ENCODE measurements at regions not wholly inside any gene's neighbourhood (a gene's known extent, or its start where the extent isn't known, plus 50 kb on each side); places are given as distances from the start of the nearest gene placed in this dataset.

DNA sequence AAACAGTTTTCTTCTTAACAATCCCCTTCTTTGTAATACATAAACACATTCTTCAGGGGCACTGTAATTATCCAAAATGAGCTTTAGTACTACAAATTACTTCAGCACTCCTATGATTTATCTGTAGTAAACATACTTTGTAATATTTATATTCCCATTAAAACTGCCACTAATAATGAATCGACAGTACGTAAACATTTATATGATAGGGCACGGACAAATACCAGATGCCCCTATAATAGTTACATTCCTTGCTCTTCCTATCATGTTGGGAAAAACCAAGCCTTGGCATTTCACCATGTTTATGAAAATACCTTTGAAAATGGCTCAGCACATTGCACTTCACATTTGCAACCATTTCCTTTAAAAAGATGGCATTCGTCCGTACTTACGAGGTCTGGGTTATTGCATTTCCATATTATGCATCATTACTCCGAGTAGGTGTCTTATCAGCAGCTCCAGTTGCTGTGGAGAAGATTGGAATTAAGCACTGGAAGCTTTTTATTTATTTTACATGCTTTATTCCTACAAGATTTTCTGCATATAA lies 1043.4 kb downstream of the DIAPH3 start:
- 57% methylated on average over 7 of the region's 7 CpGs for WGBS (ENCODE audit: insufficient coverage, insufficient replicate concordance, low lambda C conversion rate, missing lambda C conversion rate)
- Histone ChIP-seq H2AFZ (ENCODE audit: control insufficient read depth, low read depth, low read length) (no peak overlapping the region), H3K4me1 (ENCODE audit: control insufficient read depth, insufficient read depth, low read length) (no peaks in the 10 kb centered on the region), H3K36me3 (ENCODE audit: control insufficient read depth in 2 of 2, insufficient read depth in 2 of 2, low read length in 1 of 2) (no peaks in the 10 kb centered on the region), H3K9me3 (replicated peaks; ENCODE audit: control insufficient read depth, insufficient read depth, low read length) (no peaks in the 10 kb centered on the region), H3K27ac (ENCODE audit: control insufficient read depth, insufficient read depth) (no peak overlapping the region), H3K27me3 (replicated peaks in 1 of 2; ENCODE audit: control insufficient read depth in 2 of 2, insufficient read depth in 2 of 2, low read length in 1 of 2) (no peaks in the 10 kb centered on the region), H3K4me2 (ENCODE audit: control insufficient read depth, insufficient read depth) (no peak overlapping the region), H3K9ac (ENCODE audit: control insufficient read depth, insufficient read depth, low read length) (no peak overlapping the region), H4K20me1 (ENCODE audit: control insufficient read depth, insufficient read depth) (no peaks in the 10 kb centered on the region), H3K79me2 (ENCODE audit: control insufficient read depth, insufficient read depth, low read length) (no peaks in the 10 kb centered on the region), H3K4me3 (no peak overlapping the region)
- BruUV-seq (replicated peaks): no TSS peak
- intact Hi-C loops (cut with micrococcal nuclease; ENCODE audit: unreplicated experiment) (no loop called here), in situ Hi-C loops (cut with MboI) (no loop called here)
- POLR2A ChIA-PET: no interaction called here
- no peak for FAIRE-seq
- RAD21 ChIA-PET (ENCODE audit: unreplicated experiment): no interaction called here
- no peak for ATAC-seq
- CTCF ChIA-PET: no interaction called here
- TF ChIP-seq CEBPB (IDR thresholded peaks at IDR 0.05; ENCODE audit: borderline replicate concordance in 1 of 2, low read depth in 2 of 2, low read length in 2 of 2): no peak
- DNase-seq (ENCODE audit: low read depth, low spot score): no peak
- SMC1A ChIA-PET (ENCODE audit: uncharacterized antibody, unreplicated experiment): no interaction called here

DNA sequence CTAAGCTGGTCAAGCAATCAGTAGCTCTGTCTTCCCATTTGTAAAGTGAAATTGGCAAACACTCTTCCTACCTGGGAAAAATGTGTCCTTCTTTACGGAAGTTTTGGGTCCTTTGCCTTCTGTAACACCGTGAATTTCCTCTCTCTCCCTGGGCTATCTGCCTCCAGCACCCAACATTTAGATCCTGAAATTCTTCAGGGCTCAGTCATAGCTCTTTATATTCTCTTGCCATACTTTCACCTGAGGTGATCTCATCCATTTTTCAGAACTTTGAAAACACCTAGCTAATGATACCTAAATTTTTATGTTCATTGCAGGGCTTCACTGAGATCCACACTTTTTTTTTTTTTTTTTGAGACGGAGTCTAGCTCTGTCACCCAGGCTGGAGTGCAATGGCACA lies 1042.2 kb downstream of the DIAPH3 start:
- BruUV-seq (replicated peaks): no TSS peak
- ChIA-PET CTCF (interaction anchor here (1.0 to 1.2 kb wide), 2 partner anchors 12 to 56 kb away, joined by 3 read pairs; no protein-coding TSS in a partner anchor), RAD21 (ENCODE audit: unreplicated experiment) (interaction anchor here (0.9 kb wide), 1 partner anchor 64 kb away, joined by 3 read pairs; no protein-coding TSS in a partner anchor), SMC1A (ENCODE audit: uncharacterized antibody, unreplicated experiment) (no interaction called here), POLR2A (no interaction called here)
- 47% methylated on average over 3 of the region's 3 CpGs for WGBS (ENCODE audit: insufficient coverage, insufficient replicate concordance, low lambda C conversion rate, missing lambda C conversion rate)
- Histone ChIP-seq H4K20me1 (ENCODE audit: control insufficient read depth, insufficient read depth) (no peaks in the 10 kb centered on the region), H2AFZ (ENCODE audit: control insufficient read depth, low read depth, low read length) (no peak overlapping the region), H3K9me3 (replicated peaks; ENCODE audit: control insufficient read depth, insufficient read depth, low read length) (no peaks in the 10 kb centered on the region), H3K4me2 (ENCODE audit: control insufficient read depth, insufficient read depth) (no peak overlapping the region), H3K27ac (ENCODE audit: control insufficient read depth, insufficient read depth) (no peak overlapping the region), H3K9ac (ENCODE audit: control insufficient read depth, insufficient read depth, low read length) (no peak overlapping the region), H3K36me3 (ENCODE audit: control insufficient read depth in 2 of 2, insufficient read depth in 2 of 2, low read length in 1 of 2) (no peaks in the 10 kb centered on the region), H3K4me3 (no peak overlapping the region), H3K79me2 (ENCODE audit: control insufficient read depth, insufficient read depth, low read length) (no peaks in the 10 kb centered on the region), H3K27me3 (replicated peaks in 1 of 2; ENCODE audit: control insufficient read depth in 2 of 2, insufficient read depth in 2 of 2, low read length in 1 of 2) (no peaks in the 10 kb centered on the region), H3K4me1 (ENCODE audit: control insufficient read depth, insufficient read depth, low read length) (no peaks in the 10 kb centered on the region)
- no peak for FAIRE-seq
- no peak for ATAC-seq
- in situ Hi-C loops (cut with MboI): no loop called here
- no peak for DNase-seq (ENCODE audit: low read depth, low spot score)
- intact Hi-C loops (cut with micrococcal nuclease; ENCODE audit: unreplicated experiment): no loop called here
- no peak for TF ChIP-seq ELK1 (IDR thresholded peaks at IDR 0.05; ENCODE audit: low read depth, low read length)
- TF ChIP-seq TCF12 (IDR thresholded peaks at IDR 0.05; ENCODE audit: low read depth, low read length): no peak
- no peak for TF ChIP-seq CREB1 (IDR thresholded peaks at IDR 0.05; ENCODE audit: low read depth)
- no peak for TF ChIP-seq KAT2A (conservative IDR thresholded peaks at IDR 0.05; ENCODE audit: control insufficient read depth, low read depth, low read length)
- no peak for TF ChIP-seq RB1 (IDR thresholded peaks at IDR 0.05; ENCODE audit: borderline replicate concordance)
- TF ChIP-seq FOXM1 (IDR thresholded peaks at IDR 0.05; ENCODE audit: low read depth, low read length): no peak
- TF ChIP-seq ZBED1 (IDR thresholded peaks at IDR 0.05; ENCODE audit: borderline replicate concordance): no peak
- no peak for TF ChIP-seq PRDM15 (CRISPR knock-in tag; IDR thresholded peaks at IDR 0.05)
